NB4 (cell line): ENCODE measurements at regions not wholly inside any gene's neighbourhood (a gene's known extent, or its start where the extent isn't known, plus 50 kb on each side); places are given as distances from the start of the nearest gene placed in this dataset.

Source experiments
- DNase-seq: peaks from one replicate; pipeline ENCODE4 v3.0.0; 2010; ENCODE audit warnings: low read depth
- H3K4me3 ChIP-seq: one replicate; pipeline ENCODE4 v1.5.1; 2011; ENCODE audit warnings: mild to moderate bottlenecking, low read depth, low read length, moderate library complexity
- MYC ChIP-seq: IDR thresholded peaks from 2 replicates; pipeline ENCODE4 v1.6.1; 2011; ENCODE audit warnings: low read depth, low read length
- POLR2A ChIP-seq: IDR thresholded peaks from 2 replicates; pipeline ENCODE4 v1.6.1; 2011; ENCODE audit warnings: mild to moderate bottlenecking; ENCODE audit not compliant: insufficient read length; ENCODE audit errors: extremely low read depth
- TF ChIP-seq, protein P1 (sequence below): IDR thresholded peaks from one replicate; pipeline ENCODE4 v1.5.1; 2012; ENCODE audit warnings: low read depth, low read length
- TF ChIP-seq, protein P2 (sequence below): IDR thresholded peaks from 2 replicates; pipeline ENCODE4 v1.6.1; 2011; ENCODE audit warnings: low read depth, low read length

DNA sequence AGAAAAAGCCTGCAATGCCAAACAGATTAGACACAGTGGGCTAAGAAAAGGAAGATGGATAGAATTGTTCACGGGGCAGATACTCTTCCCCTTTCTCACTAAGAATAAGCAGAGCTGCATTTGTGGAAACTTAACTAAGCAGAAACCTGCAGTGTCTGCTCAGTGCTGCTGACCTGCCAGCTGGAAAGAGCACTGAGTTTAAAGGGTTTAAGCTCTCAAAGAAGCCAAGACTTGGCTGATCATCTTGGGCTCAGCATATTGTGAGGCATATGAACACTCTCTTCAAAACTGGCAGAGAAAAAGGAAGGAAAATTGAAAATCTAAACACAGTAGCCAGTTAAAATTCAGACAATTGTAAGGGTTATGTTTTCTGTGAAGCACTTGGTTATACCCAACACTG lies 711.1 kb upstream of the EPHA7 start:
- TF ChIP-seq, protein P1, sequence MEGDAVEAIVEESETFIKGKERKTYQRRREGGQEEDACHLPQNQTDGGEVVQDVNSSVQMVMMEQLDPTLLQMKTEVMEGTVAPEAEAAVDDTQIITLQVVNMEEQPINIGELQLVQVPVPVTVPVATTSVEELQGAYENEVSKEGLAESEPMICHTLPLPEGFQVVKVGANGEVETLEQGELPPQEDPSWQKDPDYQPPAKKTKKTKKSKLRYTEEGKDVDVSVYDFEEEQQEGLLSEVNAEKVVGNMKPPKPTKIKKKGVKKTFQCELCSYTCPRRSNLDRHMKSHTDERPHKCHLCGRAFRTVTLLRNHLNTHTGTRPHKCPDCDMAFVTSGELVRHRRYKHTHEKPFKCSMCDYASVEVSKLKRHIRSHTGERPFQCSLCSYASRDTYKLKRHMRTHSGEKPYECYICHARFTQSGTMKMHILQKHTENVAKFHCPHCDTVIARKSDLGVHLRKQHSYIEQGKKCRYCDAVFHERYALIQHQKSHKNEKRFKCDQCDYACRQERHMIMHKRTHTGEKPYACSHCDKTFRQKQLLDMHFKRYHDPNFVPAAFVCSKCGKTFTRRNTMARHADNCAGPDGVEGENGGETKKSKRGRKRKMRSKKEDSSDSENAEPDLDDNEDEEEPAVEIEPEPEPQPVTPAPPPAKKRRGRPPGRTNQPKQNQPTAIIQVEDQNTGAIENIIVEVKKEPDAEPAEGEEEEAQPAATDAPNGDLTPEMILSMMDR, result no peak
- TF ChIP-seq, protein P2, sequence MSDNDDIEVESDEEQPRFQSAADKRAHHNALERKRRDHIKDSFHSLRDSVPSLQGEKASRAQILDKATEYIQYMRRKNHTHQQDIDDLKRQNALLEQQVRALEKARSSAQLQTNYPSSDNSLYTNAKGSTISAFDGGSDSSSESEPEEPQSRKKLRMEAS, result no peak
- TF ChIP-seq POLR2A (no peak), MYC (no peak)
- no peak overlapping the region for H3K4me3 ChIP-seq
- no peak for DNase-seq

DNA sequence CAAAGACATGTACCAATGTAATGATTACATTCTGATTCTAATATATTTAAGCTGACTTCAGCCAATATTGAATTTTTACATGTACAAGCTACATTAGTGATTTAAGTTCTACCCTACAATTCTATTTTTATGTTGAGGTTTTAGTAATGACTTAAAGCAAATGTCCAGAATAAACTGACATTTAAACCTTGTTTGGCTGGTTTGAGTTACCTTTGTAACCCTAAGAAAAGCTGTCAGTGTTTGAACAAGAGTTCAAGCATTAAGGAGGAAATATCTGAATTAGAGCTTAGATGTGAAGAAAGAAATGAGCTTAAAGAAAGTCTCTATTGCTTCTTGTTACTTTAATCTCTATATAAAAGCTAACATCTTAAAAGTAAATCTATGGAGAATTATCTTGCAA lies 710.6 kb upstream of the EPHA7 start:
- TF ChIP-seq MYC (no peak), POLR2A (no peak)
- TF ChIP-seq, protein P2, result no peak
- TF ChIP-seq, protein P1, result no peak
- H3K4me3 ChIP-seq, result no peak overlapping the region
- no peak for DNase-seq

DNA sequence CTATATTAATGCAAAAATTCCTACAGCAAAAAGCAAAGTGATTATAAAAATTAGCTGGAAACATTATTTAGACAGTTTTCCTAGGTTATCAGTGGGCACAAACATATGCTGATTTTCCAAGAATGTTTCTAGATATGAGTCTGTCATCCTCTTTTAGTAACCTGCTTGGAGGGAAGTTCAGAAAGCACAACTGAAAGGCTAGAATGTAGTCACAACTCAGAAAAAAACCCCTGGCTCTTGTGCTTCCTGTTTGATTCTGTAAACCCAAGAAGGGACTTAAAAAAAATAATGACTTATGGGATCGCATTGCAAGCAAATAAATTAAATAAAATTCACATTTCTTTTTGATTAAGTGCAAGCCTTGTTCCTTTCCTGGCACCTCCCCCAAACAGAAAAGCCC lies 708.4 kb upstream of the EPHA7 start:
- TF ChIP-seq MYC, result no peak
- TF ChIP-seq, protein P2, result no peak
- TF ChIP-seq POLR2A, result no peak
- TF ChIP-seq, protein P1, result no peak
- no peak for DNase-seq

DNA sequence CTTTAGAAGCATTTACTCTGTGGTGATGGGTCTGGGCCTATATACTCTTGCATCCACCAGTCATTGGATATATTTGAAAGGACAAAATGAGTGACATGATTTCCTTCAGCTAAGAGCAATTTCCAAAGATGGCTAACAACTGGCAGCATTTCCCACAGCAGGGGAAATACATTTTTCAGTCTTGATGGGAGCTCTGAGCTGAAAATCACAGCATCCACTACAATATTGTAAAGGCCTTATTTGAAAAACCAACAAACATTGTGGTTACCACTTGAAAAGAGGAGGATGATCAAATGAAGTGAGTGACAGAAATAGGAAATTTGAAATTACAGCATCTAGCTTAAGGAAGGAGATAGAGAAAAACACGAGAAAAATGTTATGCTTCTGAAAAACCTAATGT lies 705.0 kb upstream of the EPHA7 start:
- no peak for DNase-seq
- no peak overlapping the region for H3K4me3 ChIP-seq
- TF ChIP-seq MYC (no peak), POLR2A (no peak)
- TF ChIP-seq, protein P2, result no peak
- TF ChIP-seq, protein P1, result no peak

More for the DNA sequence above, 708.4 kb upstream of the EPHA7 start:
- H3K4me3 ChIP-seq, result no peak overlapping the region

DNA sequence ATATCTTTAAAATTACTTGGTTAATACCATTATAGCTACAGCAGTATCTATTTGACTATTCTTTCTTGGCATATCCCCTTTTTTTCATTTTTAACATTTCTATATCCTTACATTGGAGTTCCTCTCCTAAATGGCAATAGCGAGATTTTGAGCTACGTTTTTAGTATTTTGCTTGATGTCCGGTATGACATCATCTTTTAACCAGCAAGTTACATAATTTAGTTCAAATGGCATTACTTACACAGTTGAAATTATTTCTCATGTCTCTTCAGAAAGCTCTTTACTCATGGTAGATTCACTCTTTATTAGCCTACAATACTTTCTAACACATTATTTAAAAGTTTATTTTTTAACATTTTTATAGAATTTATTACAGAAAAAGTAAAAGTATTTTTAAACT lies 701.7 kb upstream of the EPHA7 start:
- H3K4me3 ChIP-seq, result no peak overlapping the region
- DNase-seq, result no peak
- no peak for TF ChIP-seq POLR2A
- no peak for TF ChIP-seq MYC
- TF ChIP-seq, protein P2, result no peak
- TF ChIP-seq, protein P1, result no peak

DNA sequence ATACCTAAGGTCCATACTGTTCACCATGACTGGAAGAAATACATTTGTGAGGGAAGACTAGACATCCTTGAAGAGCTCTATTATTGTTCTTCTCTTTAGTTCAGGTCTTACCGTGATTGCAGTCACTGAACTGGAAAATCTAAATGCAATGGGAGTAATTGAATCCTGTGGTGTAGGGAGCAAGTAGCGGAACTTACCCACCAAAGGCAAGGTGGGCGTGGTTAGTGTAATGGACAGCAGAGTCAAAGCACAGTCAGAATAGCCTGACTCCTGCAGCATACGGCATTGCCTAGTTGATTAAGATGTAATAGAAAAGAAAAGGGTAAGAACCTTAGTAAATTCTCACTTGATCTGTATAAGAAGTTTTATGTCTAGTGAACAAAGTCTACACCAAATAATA lies 679.7 kb upstream of the EPHA7 start:
- TF ChIP-seq, protein P1, result no peak
- TF ChIP-seq POLR2A (no peak), MYC (no peak)
- TF ChIP-seq, protein P2, result no peak
- DNase-seq, result no peak
- no peak overlapping the region for H3K4me3 ChIP-seq
